Heart left ventricle (tissue), 16 donors: ENCODE measurements at regions not wholly inside any gene's neighbourhood (a gene's known extent, or its start where the extent isn't known, plus 50 kb on each side); places are given as distances from the start of the nearest gene placed in this dataset.
"Not testable (repeated sequence)": the region's sequence is repeated elsewhere in the genome, so short reads cannot be mapped to it uniquely, and the experiment has no call there.

Experiments used
- ATAC-seq, 4 donors: fragments of 200-7000 bp; cut with Tn5 transposase; one replicate each; pipeline ENCODE4 v1.9.1; 2020 to 2022; ENCODE audit warnings: moderate library complexity in 4 of 4, mild to moderate bottlenecking in 3 of 4, moderate number of reproducible peaks in 1 of 4
- DNase-seq, 5 donors: peaks; one replicate each; pipeline ENCODE4 v3.0.0-alpha.2; 2020
- H3K27ac ChIP-seq, 12 donors: fragments of 200-600 bp; sonication (generic) in 4 of 12; one replicate each; pipeline versions ENCODE4 v1.5.0 to v1.8.0; 2016 to 2022; ENCODE audit warnings: mild to moderate bottlenecking in 2 of 12
- H3K27me3 ChIP-seq, 9 donors: fragments of 200-600 bp; sonication (generic) in 2 of 9; one replicate each; pipeline versions ENCODE4 v1.5.1 to v1.8.0; 2016 to 2022; ENCODE audit warnings: mild to moderate bottlenecking in 3 of 9
- H3K36me3 ChIP-seq, 9 donors: fragments of 200-600 bp; sonication (generic) in 2 of 9; one replicate each; pipeline versions ENCODE4 v1.5.0 to v1.8.0; 2018 to 2022; ENCODE audit warnings: mild to moderate bottlenecking in 2 of 9
- H3K4me1 ChIP-seq, 12 donors: fragments of 200-600 bp; sonication (generic) in 4 of 12; one replicate each; pipeline versions ENCODE4 v1.5.0 to v1.8.0; 2016 to 2022; ENCODE audit warnings: mild to moderate bottlenecking in 3 of 12
- H3K4me3 ChIP-seq, 12 donors: fragments of 200-600 bp; sonication (generic) in 4 of 12; one replicate each; pipeline versions ENCODE4 v1.5.0 to v1.8.0; 2017 to 2022; ENCODE audit warnings: mild to moderate bottlenecking in 9 of 12, moderate library complexity in 4 of 12
- H3K9me3 ChIP-seq, 12 donors: fragments of 200-600 bp; sonication (generic) in 4 of 12; one replicate each; pipeline versions ENCODE4 v1.5.0 to v1.8.0; 2016 to 2022; ENCODE audit warnings: mild to moderate bottlenecking in 1 of 12
- CTCF ChIP-seq, 12 donors: fragments of 200-600 bp; sonication (generic) in 4 of 12; IDR thresholded peaks; one replicate each; pipeline versions ENCODE4 v1.5.0 to v1.8.0; 2018 to 2022; ENCODE audit warnings: antibody characterized with exemption in 12 of 12, mild to moderate bottlenecking in 5 of 12
- POLR2A ChIP-seq, 2 donors: fragments of 450-650 bp; IDR thresholded peaks; one replicate each; pipeline ENCODE4 v1.6.1; 2017; ENCODE audit warnings: antibody characterized with exemption in 2 of 2, mild to moderate bottlenecking in 2 of 2, moderate library complexity in 2 of 2
- WGBS, 4 donors: extraction: QIAGEN DNeasy Blood & Tissue Kit in 2 of 4; methylation state at CpG; one replicate each; pipeline versions ENCODE4 v1.1.5 to v1.1.7; 2013 to 2018; 5-methylcytosine and 5-hydroxymethylcytosine counted together
- intact Hi-C, 10 donors: fragments of 100-400 bp; cut with DNase I; formaldehyde crosslinking; loops; one replicate each; pipeline versions ENCODE4 v1.11.1 to v1.14.2; 2022
- donor health status: ischemic (EF 13 %, LVEDD 7.1; RV severe dilation, severe dysfunction).
- donor health status: healthy with polysubstance abuse.
- donor health status: DM: no; HTN: yes; CAD: no.
- donor health status: DM: no; HTN: no; CAD: no.
- donor health status: ischemic (EF 25% LVEDD 6.9; RV normal size, moderate dysfunction).
- donor health status: ischemic (EF 25% LVEDD 5.7; RV mildly dilated, moderate dysfunction).
- donor health status: healthy.
- donor health status: DM: yes; HTN: yes; CAD: no.
- donor health status: ischemic (EF 35%, LVEDD 5.7; RV mildly dilated, moderate dysfunction).
- donor health status: nonischemic (EF 11% LVEDD 7.7; RV severe dilation, severe dysfunction).
- donor health status: DM: yes; HTN: yes; CAD: no.
- donor health status: PGD.
- donor health status: ischemic (EF 29% LVEDD 5.4; RV normal size, mild dysfunction).
- donor health status: nonischemic (EF 23%, LVEDD 6.1; RV moderate dilation, normal function).

GRCh38 chrX:85808217-85808616, 239.1 kb downstream of the CHM start:
- Histone ChIP-seq H3K4me3 (no peak overlapping the region), H3K9me3 (peaks cover 0 to 28% (median 12%) of the 10 kb centered on the region in 12 donors), H3K4me1 (no peaks in the 10 kb centered on the region), H3K27ac (no peak overlapping the region), H3K36me3 (no peaks in the 10 kb centered on the region), H3K27me3 (no peaks in the 10 kb centered on the region)
- no peak for ATAC-seq
- intact Hi-C loops = no loop called here
- TF ChIP-seq POLR2A (IDR thresholded peaks at IDR 0.05) (no peak), CTCF (IDR thresholded peaks at IDR 0.05) (no peak)
- 63 to 80% (median 69%) methylated on average over 6 of the region's 6 CpGs for WGBS, 4 donors
- DNase-seq = no peak

- ATAC-seq, H3K9me3 ChIP-seq, H3K27me3 ChIP-seq, H3K27ac ChIP-seq, DNase-seq, intact Hi-C loops, H3K4me3 ChIP-seq, H3K36me3 ChIP-seq, H3K4me1 ChIP-seq: not testable (repeated sequence)
- 85 to 86% (median 86%) methylated on average over 7 to 8 of the region's 8 CpGs for WGBS, 4 donors
Measured at GRCh38 chrX:85772391-85772790, 275.0 kb downstream of the CHM start.

- no peak overlapping the region for H3K27ac ChIP-seq
- no peak for TF ChIP-seq CTCF (IDR thresholded peaks at IDR 0.05)
- no peak for TF ChIP-seq POLR2A (IDR thresholded peaks at IDR 0.05)
- no peaks in the 10 kb centered on the region for H3K27me3 ChIP-seq
- ATAC-seq = no peak
- no peak for DNase-seq
- H3K9me3 ChIP-seq = no peaks in the 10 kb centered on the region
- H3K36me3 ChIP-seq = no peaks in the 10 kb centered on the region
- H3K4me1 ChIP-seq = no peaks in the 10 kb centered on the region
- 48 to 59% (median 54%) methylated on average over 3 of the region's 3 CpGs for WGBS, 4 donors
- intact Hi-C loops = no loop called here
- H3K4me3 ChIP-seq = no peak overlapping the region
Measured at GRCh38 chrX:85765651-85766050, 281.7 kb downstream of the CHM start.

- H3K9me3 ChIP-seq = peaks cover 0 to 23% (median 2%) of the 10 kb centered on the region in 12 donors
- H3K27me3 ChIP-seq, DNase-seq, intact Hi-C loops, H3K27ac ChIP-seq, H3K4me1 ChIP-seq, H3K36me3 ChIP-seq, ATAC-seq, H3K4me3 ChIP-seq: not testable (repeated sequence)
- 81 to 96% (median 85%) methylated on average over 1 to 2 of the region's 2 CpGs for WGBS, 4 donors
Measured at GRCh38 chrX:85723025-85723424, 324.3 kb downstream of the CHM start.

- 85 to 96% (median 92%) methylated on average over 1 of the region's 1 CpG for WGBS, 4 donors
- intact Hi-C loops = not testable (repeated sequence)
Measured at GRCh38 chrX:85703233-85703632, 323.8 kb upstream of the POF1B start.

GRCh38 chrX:85698921-85699320, 319.5 kb upstream of the POF1B start:
- Histone ChIP-seq H3K36me3 (no peaks in the 10 kb centered on the region), H3K4me3 (no peak overlapping the region), H3K4me1 (no peaks in the 10 kb centered on the region), H3K27me3 (peaks cover 0 to 3% (median 0%) of the 10 kb centered on the region in 9 donors), H3K27ac (no peak overlapping the region), H3K9me3 (peaks cover 0 to 5% (median 0%) of the 10 kb centered on the region in 12 donors)
- TF ChIP-seq CTCF (IDR thresholded peaks at IDR 0.05) (no peak), POLR2A (IDR thresholded peaks at IDR 0.05) (no peak)
- 54 to 64% (median 60%) methylated on average over 5 of the region's 5 CpGs for WGBS, 4 donors
- intact Hi-C loops = no loop called here
- DNase-seq = no peak
- ATAC-seq = no peak

More at GRCh38 chrX:85703233-85703632, 323.8 kb upstream of the POF1B start:
- H3K36me3 ChIP-seq, ATAC-seq, H3K4me1 ChIP-seq, DNase-seq, H3K9me3 ChIP-seq, H3K4me3 ChIP-seq, H3K27ac ChIP-seq, H3K27me3 ChIP-seq: not testable (repeated sequence)
